ENCODE measurements at regions not wholly inside any gene's neighbourhood (a gene's known extent, or its start where the extent isn't known, plus 50 kb on each side); places are given as distances from the start of the nearest gene placed in this dataset.

DNA sequence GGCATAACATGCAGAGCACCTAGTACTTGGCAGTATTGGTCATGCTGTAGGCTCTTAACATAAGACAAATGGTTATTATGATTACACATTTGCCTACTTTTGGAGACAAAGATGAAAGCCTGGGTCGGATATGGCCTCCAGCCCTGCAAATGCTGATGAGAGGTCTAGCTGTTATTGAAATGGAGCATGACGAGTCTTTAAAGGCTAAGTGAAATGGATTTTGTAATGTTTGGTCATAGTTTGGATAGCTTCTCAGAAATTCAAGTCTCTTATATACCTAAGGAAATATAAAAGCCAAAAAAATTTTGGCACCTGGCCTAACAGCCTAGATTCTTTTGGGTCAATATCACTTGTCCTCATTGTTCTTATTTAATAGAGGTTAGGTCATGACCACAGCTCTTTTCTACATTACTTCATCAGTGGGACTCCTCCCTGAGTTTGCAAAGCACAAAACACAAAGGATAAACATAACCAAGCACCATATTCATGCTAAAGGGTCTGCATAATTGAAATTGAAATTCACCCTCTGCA is 69.2 kb upstream of the WLS start:
- H3K23ac ChIP-seq (ENCODE audit: low read depth, low read length), result no peak overlapping the region
- no peak overlapping the region for H3K27ac ChIP-seq (ENCODE audit: insufficient read depth, low read length)
- no peak overlapping the region for H4K8ac ChIP-seq (ENCODE audit: low read depth in 2 of 2, low read length in 2 of 2)
- no peak overlapping the region for H2AFZ ChIP-seq (replicated peaks; ENCODE audit: low read length, poor library complexity)
- H2AK5ac ChIP-seq (ENCODE audit: low read depth, low read length), result no peak overlapping the region
- intact Hi-C loops (cut with micrococcal nuclease), result no loop called here
- WGBS, 2 experiments (ENCODE audit: extremely low coverage in 2 of 2, insufficient read length in 1 of 2), result no CpG with 5 or more reads among the region's 2 CpGs
- H4K91ac ChIP-seq (ENCODE audit: insufficient read depth, low read depth, low read length), result no peak overlapping the region
- no peak overlapping the region for H3K18ac ChIP-seq (ENCODE audit: low read depth, low read length)
- DNase-seq (peak; percentile 10), ATAC-seq (ENCODE audit: low read depth) (no peak)
- H2AK9ac ChIP-seq (replicated peaks; ENCODE audit: low read depth, low read length, poor library complexity), result no peak overlapping the region
- ChIA-PET CTCF (no interaction called here), POLR2A (ENCODE audit: unreplicated experiment) (no interaction called here)
- H3K9me3 ChIP-seq (ENCODE audit: control insufficient read depth, insufficient read depth, low read length), result no peaks in the 10 kb centered on the region
- no TSS peak for BruUV-seq (replicated peaks)
- dilution Hi-C loops (cut with HindIII; ENCODE audit: low sequenced_read_pairs, unreplicated experiment), result no loop called here
- H3K79me1 ChIP-seq (ENCODE audit: low read depth in 1 of 2, low read length in 2 of 2), result no peaks in the 10 kb centered on the region
- no peak overlapping the region for H3K4ac ChIP-seq (ENCODE audit: low read depth, low read length)
- H2BK120ac ChIP-seq (ENCODE audit: low read depth, low read length), result no peak overlapping the region
- H2BK15ac ChIP-seq (ENCODE audit: low read depth, low read length), result no peak overlapping the region
- H2BK20ac ChIP-seq (ENCODE audit: low read depth, low read length), result no peak overlapping the region
- H3K9me1 ChIP-seq (ENCODE audit: insufficient read depth, low read length), result no peaks in the 10 kb centered on the region
- no peaks in the 10 kb centered on the region for H3K36me3 ChIP-seq (ENCODE audit: control insufficient read depth, insufficient read depth, low read length)
- no peak overlapping the region for H3K4me2 ChIP-seq (ENCODE audit: low read depth, low read length)
- no peak overlapping the region for H3K14ac ChIP-seq (replicated peaks; ENCODE audit: low read depth, low read length)
- peaks cover 4% of the 10 kb centered on the region for H3K27me3 ChIP-seq (ENCODE audit: control insufficient read depth, insufficient read depth, low read length)
- TF ChIP-seq RAD21 (IDR thresholded peaks at IDR 0.05; ENCODE audit: low read length), result no peak
- no peak for TF ChIP-seq CTCF (conservative IDR thresholded peaks at IDR 0.05; ENCODE audit: low read depth, low read length)
- TF ChIP-seq, protein P1, sequence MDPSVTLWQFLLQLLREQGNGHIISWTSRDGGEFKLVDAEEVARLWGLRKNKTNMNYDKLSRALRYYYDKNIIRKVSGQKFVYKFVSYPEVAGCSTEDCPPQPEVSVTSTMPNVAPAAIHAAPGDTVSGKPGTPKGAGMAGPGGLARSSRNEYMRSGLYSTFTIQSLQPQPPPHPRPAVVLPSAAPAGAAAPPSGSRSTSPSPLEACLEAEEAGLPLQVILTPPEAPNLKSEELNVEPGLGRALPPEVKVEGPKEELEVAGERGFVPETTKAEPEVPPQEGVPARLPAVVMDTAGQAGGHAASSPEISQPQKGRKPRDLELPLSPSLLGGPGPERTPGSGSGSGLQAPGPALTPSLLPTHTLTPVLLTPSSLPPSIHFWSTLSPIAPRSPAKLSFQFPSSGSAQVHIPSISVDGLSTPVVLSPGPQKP (IDR thresholded peaks at IDR 0.05; ENCODE audit: borderline replicate concordance, low read depth, low read length), result no peak
- in situ Hi-C loops (cut with MboI; ENCODE audit: low sequenced_read_pairs), result no loop called here
- H3K9ac ChIP-seq (ENCODE audit: low read depth, low read length), result no peak overlapping the region
- no peaks in the 10 kb centered on the region for H4K20me1 ChIP-seq (ENCODE audit: insufficient read depth, low read length)
- H3K4me1 ChIP-seq (ENCODE audit: control insufficient read depth, insufficient read depth, low read length), result no peaks in the 10 kb centered on the region
- no peak overlapping the region for H3K4me3 ChIP-seq (ENCODE audit: insufficient read depth, low read depth, low read length)
- no peak overlapping the region for H4K5ac ChIP-seq (ENCODE audit: low read depth, low read length)
- H2BK5ac ChIP-seq (ENCODE audit: low read depth, low read length, poor library complexity, severe bottlenecking), result no peak overlapping the region
- H3K56ac ChIP-seq (ENCODE audit: extremely low read depth, insufficient read depth, low read length), result no peak overlapping the region

Data from IMR-90 (cell line).